GM19452 (cell line): ENCODE measurements at regions not wholly inside any gene's neighbourhood (a gene's known extent, or its start where the extent isn't known, plus 50 kb on each side); places are given as distances from the start of the nearest gene placed in this dataset.

Source experiments
- ATAC-seq: cut with Tn5 transposase; IDR thresholded peaks from one replicate; pipeline ENCODE4 v1.9.1; 2021; ENCODE audit not compliant: unreplicated experiment

DNA sequence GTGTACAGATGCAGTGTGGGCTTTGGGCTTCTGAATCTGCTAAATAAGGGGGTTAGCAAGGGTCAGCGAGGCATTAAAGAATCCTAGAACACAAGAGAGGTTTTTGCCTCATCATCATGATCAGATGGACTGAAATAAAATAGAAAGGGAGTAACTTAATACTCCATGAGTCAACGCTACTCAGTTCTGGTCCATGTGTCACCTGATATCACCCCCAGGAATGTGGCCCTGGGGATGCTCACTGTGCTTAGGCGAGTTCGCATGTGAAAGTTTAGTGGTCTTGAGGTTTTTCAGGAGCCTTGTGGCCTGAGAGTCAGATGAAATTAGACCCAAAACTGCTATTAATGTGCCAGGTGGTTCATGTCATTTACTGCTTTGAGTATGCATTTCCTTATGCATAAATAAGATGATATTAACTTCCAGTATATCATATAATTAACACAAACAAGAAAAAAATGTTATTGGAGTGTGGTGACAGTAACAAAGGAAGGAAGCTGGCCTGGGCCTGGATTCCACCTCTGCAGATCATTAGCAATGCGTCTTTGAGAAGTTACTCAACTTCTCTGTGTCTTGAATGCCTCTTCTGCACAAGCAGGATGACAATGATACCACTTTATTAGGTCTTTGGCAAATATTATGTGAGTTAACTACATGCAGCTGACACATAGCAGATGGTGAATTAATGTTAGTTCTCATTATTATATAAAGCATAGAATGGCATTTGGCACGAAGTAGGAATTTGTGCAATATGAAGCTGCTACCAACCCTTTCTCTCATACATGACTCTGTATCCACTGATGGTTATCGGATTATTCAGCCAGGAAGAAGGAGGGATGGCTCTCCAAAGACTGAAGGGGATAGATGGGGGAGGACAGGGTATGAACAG, 1272.6 kb downstream of the AACS start:
- no peak for ATAC-seq

- no peak for ATAC-seq
Measured at GRCh38 chr12:126342866-126343265, 1277.6 kb downstream of the AACS start.

DNA sequence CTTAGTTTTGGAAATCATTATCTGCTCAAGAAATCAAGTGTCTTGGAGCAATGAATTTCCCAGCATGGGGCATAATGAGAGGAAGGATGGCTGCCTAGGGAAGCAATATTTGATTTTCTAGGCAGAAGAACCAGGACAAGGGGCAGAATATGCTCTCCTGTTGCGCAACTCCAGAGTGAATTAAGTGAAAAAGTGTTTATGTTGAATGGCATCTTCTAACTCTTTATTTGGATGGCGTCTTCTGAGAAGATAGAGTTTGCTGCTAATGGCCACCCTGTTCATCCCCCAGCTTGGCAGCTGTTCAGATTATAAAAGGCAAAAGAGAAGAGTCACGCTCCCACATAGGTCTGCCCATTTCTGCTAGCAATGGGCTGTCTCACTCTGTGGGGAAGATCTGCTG, 1278.1 kb downstream of the AACS start:
- no peak for ATAC-seq

- no peak for ATAC-seq
Measured at GRCh38 chr12:126346087-126346486, 1280.9 kb downstream of the AACS start.

- no peak for ATAC-seq
Measured at GRCh38 chr12:126347421-126347820, 1282.2 kb downstream of the AACS start.

GRCh38 chr12:126349383-126349782, 1284.1 kb downstream of the AACS start:
- no peak for ATAC-seq

- no peak for ATAC-seq
Measured at GRCh38 chr12:126353604-126354003, 1288.4 kb downstream of the AACS start.

DNA sequence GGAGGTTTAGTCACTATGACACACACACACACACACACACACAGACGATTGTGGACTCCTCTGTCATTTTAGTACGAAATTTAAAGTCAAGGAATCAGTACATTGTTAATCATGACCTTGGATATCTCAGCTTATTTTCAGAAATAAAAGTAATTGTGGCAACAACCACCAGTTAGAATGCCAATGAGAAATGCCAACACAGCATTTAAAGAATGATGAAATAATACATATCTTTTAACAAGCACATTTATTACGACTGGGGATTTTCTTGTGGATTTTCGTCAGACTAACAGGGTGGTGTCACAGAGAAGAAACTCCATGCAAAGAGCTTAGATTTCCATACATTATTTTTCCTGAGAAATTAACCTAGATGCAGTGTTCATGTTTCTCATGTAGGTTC, 1289.4 kb downstream of the AACS start:
- no peak for ATAC-seq

GRCh38 chr12:126355346-126355745, 1290.1 kb downstream of the AACS start:
- no peak for ATAC-seq

DNA sequence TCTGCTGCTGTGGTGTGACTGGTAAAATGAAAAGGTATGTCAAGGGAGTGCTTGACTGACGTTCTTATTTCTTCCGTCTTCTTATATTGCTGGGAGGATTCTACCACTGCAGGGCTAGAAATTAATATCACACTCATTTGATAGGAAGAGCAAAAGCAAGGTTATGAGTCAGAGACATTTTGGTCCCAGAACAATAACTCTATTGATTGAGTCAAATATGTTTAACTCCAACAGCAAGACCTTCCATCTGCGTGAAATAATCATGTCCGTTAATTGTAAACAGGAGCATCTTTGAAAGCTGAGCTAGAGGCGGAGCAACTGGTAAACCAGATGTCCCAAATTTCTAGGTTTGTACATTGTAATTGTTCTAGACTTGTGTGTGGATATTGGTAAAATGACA, 1293.6 kb downstream of the AACS start:
- no peak for ATAC-seq

DNA sequence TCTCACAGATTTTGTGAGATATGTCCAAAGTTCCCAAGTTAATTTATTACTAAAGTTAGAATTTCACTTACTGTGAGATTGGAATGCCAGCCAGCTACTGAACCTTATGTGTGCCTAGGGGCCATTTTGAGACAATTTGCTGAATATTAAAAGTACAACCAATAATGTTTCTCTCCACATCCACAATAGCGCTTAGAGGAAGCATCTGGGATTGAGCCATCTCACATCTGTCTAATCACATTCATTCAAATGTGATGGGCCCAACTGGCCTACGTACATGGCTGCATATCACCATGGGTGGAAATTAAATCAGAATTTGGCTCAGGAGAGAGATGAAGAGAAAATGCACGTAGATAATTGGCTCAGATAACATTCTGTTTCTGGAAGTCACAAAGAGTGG, 1294.0 kb downstream of the AACS start:
- no peak for ATAC-seq

DNA sequence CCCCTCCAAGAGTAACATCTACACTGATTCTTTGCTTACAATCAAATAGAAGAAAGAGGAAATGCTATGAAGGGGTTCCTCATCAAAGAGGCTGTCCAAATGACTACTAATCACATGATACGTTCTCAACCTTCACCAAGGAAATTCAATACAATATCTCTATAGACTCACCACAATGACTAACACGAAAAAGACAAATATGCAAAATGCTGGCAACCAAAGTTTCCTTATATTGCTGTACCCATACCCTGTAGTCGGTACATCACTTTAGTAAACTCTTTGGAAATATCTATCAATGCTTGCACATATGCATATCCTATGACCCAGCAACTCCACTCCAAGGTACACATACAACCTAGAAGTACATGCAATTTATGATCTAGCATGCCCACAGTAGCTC, 1296.6 kb downstream of the AACS start:
- no peak for ATAC-seq

GRCh38 chr12:126362493-126362892, 1297.3 kb downstream of the AACS start:
- no peak for ATAC-seq

DNA sequence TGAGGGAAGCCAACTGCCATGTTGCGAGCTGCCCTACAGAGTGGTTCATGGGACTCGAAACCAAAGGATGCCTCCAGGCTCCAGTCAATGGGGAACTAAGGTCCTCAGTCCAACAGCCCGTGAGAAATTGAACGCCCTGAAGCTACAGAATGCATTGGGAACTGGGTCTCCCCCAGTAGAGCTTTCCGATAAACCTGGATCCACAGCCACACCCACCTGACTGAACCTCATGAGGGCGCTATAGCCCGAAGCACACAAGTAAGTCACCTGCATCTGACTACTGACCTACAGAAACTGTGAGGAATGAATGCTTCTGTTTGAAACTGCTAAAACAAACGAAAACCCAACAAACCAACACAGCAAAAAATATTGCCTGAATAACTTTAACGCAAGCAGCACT, 1297.7 kb downstream of the AACS start:
- no peak for ATAC-seq

GRCh38 chr12:126369487-126370463, 1304.5 kb downstream of the AACS start:
- ATAC-seq = no peak

DNA sequence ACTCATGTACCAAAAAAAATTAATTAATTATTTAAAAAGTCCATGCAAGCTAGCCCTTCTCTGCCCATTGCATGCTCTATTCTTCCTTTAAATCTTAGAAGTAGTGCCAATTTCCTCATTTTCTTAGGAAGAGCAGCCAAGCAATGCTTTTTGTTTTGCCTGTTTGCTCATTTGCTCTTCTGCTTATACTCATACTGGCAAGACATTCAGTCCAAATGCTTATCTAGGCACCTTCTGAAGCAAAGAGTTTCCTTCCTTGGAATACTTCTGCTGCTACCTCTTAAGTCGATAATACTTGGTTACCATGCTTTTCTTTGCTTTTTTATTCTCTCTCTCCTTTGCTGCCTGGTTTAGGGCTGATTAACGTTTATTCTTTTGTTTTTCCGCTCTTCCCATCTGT, 1318.3 kb downstream of the AACS start:
- ATAC-seq = no peak

GRCh38 chr12:126384026-126384564, 1318.9 kb downstream of the AACS start:
- ATAC-seq = no peak

- no peak for ATAC-seq
Measured at GRCh38 chr12:126385785-126386184, 1320.5 kb downstream of the AACS start.

- ATAC-seq = no peak
Measured at GRCh38 chr12:126389220-126389841, 1324.1 kb downstream of the AACS start.

DNA sequence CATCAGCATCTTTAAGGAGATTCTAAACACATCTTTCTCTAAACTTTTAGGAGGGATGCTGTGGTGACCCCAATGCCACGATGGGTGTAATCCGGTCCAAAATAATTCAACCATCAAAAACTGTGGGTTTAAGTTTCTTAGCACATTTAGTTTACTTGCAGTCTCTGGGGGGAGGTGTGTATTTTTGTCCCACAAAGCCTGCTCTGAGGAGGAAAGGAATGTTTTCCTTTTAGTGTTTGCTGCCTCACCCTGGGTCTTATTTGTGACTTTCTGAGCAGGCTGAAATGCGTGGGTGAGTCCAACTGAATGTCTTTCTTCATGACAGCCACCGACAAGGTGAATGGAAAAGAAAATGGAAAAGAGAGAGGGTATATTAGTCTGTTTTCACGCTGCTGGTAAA, 1324.7 kb downstream of the AACS start:
- no peak for ATAC-seq

GRCh38 chr12:126390969-126391566, 1325.8 kb downstream of the AACS start:
- ATAC-seq = no peak
